HFFc6 (cell line): ENCODE measurements at regions not wholly inside any gene's neighbourhood (a gene's known extent, or its start where the extent isn't known, plus 50 kb on each side); places are given as distances from the start of the nearest gene placed in this dataset.

ENCODE experiments used
- DNase-seq: peaks from one replicate; pipeline ENCODE4 v3.0.0-alpha.2; 2018
- H3K27ac Mint-ChIP-seq: 2 replicates; pipeline ENCODE4 v1.8.0; 2020; ENCODE audit warnings: mild to moderate bottlenecking, mixed read lengths
- H3K27me3 Mint-ChIP-seq: 2 replicates; pipeline ENCODE4 v1.8.0; 2021; ENCODE audit warnings: mild to moderate bottlenecking, moderate library complexity, mixed read lengths; ENCODE audit not compliant: insufficient read depth
- H3K36me3 Mint-ChIP-seq: 2 replicates; pipeline ENCODE4 v1.8.0; 2021; ENCODE audit warnings: low read depth, mixed read lengths
- H3K4me1 Mint-ChIP-seq: 2 replicates; pipeline ENCODE4 v1.8.0; 2020; ENCODE audit warnings: low read depth, mixed read lengths
- H3K4me3 Mint-ChIP-seq: 2 replicates; pipeline ENCODE4 v1.8.0; 2020; ENCODE audit warnings: mild to moderate bottlenecking, moderate library complexity, mixed read lengths
- H3K9me3 Mint-ChIP-seq: 2 replicates; pipeline ENCODE4 v1.8.0; 2020; ENCODE audit warnings: mild to moderate bottlenecking, mixed read lengths
- CTCF ChIP-seq: fragments of 200-600 bp; sonication (generic); IDR thresholded peaks from 2 replicates; pipeline ENCODE4 v1.5.0; 2021; ENCODE audit warnings: antibody characterized with exemption, mild to moderate bottlenecking

GRCh38 chr12:25424211-25424731 is 128.8 kb downstream of the LMNTD1 start:
- no peak overlapping the region for H3K4me3 Mint-ChIP-seq
- peaks cover 24% of the 10 kb centered on the region for H3K4me1 Mint-ChIP-seq
- DNase-seq: no peak
- no peaks in the 10 kb centered on the region for H3K9me3 Mint-ChIP-seq
- no peaks in the 10 kb centered on the region; the same call in 1 of the 2 replicates for H3K27me3 Mint-ChIP-seq
- H3K36me3 Mint-ChIP-seq: no peaks in the 10 kb centered on the region
- no peak for TF ChIP-seq CTCF
- H3K27ac Mint-ChIP-seq: no peak overlapping the region

GRCh38 chr12:25423355-25424050 is 129.6 kb downstream of the LMNTD1 start:
- H3K27ac Mint-ChIP-seq: no peak overlapping the region
- H3K4me1 Mint-ChIP-seq: peaks cover 24% of the 10 kb centered on the region
- no peaks in the 10 kb centered on the region; the same call in 1 of the 2 replicates for H3K27me3 Mint-ChIP-seq

GRCh38 chr12:25422241-25422640 is 130.8 kb downstream of the LMNTD1 start:
- H3K9me3 Mint-ChIP-seq: no peaks in the 10 kb centered on the region
- no peak overlapping the region for H3K27ac Mint-ChIP-seq
- H3K27me3 Mint-ChIP-seq: no peaks in the 10 kb centered on the region; the same call in 1 of the 2 replicates
- no peak for DNase-seq
- no peak overlapping the region for H3K4me3 Mint-ChIP-seq
- H3K36me3 Mint-ChIP-seq: no peaks in the 10 kb centered on the region
- TF ChIP-seq CTCF: no peak
- H3K4me1 Mint-ChIP-seq: peaks cover 14% of the 10 kb centered on the region

More at GRCh38 chr12:25423355-25424050, 129.6 kb downstream of the LMNTD1 start:
- Mint-ChIP-seq H3K4me3 (no peak overlapping the region), H3K9me3 (no peaks in the 10 kb centered on the region), H3K36me3 (no peaks in the 10 kb centered on the region)
- DNase-seq: no peak
- no peak for TF ChIP-seq CTCF

- Mint-ChIP-seq H3K4me1 (peaks cover 13% of the 10 kb centered on the region), H3K36me3 (no peaks in the 10 kb centered on the region), H3K4me3 (no peak overlapping the region), H3K27me3 (no peaks in the 10 kb centered on the region; the same call in 1 of the 2 replicates), H3K9me3 (no peaks in the 10 kb centered on the region), H3K27ac (no peak overlapping the region)
- TF ChIP-seq CTCF: no peak
- no peak for DNase-seq
These were observed 131.4 kb downstream of the LMNTD1 start for GRCh38 chr12:25421651-25422167.

GRCh38 chr12:25420116-25420515 is 133.0 kb downstream of the LMNTD1 start:
- TF ChIP-seq CTCF: no peak
- Mint-ChIP-seq H3K9me3 (no peaks in the 10 kb centered on the region), H3K27ac (no peak overlapping the region), H3K4me1 (peaks cover 13% of the 10 kb centered on the region), H3K27me3 (no peaks in the 10 kb centered on the region; the same call in 1 of the 2 replicates), H3K4me3 (no peak overlapping the region), H3K36me3 (no peaks in the 10 kb centered on the region)
- no peak for DNase-seq
